Mesenchymal stem cell (in vitro differentiated cells and primary cell): ENCODE measurements at regions not wholly inside any gene's neighbourhood (a gene's known extent, or its start where the extent isn't known, plus 50 kb on each side); places are given as distances from the start of the nearest gene placed in this dataset.

Experiments used
- DNase-seq: peaks from one replicate; pipeline ENCODE4 v3.0.0-alpha.2; 2013
- H2AFZ ChIP-seq: one replicate; pipeline ENCODE4 v1.6.1; 2013; ENCODE audit warnings: low read depth, mild to moderate bottlenecking, control low read depth, inconsistent platforms, low read length, moderate library complexity
- H2AK5ac ChIP-seq: 2 replicates; pipeline ENCODE4 v1.6.1; 2013; ENCODE audit warnings: low read length, moderate library complexity, mild to moderate bottlenecking, inconsistent platforms; ENCODE audit not compliant: severe bottlenecking
- H2BK120ac ChIP-seq: one replicate; pipeline ENCODE4 v1.6.1; 2013; ENCODE audit warnings: low read depth, mild to moderate bottlenecking, inconsistent platforms, low read length, moderate library complexity
- H2BK12ac ChIP-seq, 2 experiments: one replicate each; pipeline ENCODE4 v1.6.1; 2013; ENCODE audit warnings: inconsistent platforms in 2 of 2, low read length in 2 of 2, mild to moderate bottlenecking in 2 of 2, moderate library complexity in 2 of 2, control low read depth in 1 of 2
- H2BK15ac ChIP-seq: one replicate; pipeline ENCODE4 v1.6.1; 2013; ENCODE audit warnings: mild to moderate bottlenecking, low read depth, inconsistent platforms; ENCODE audit not compliant: poor library complexity, severe bottlenecking
- H2BK5ac ChIP-seq: 2 replicates; pipeline ENCODE4 v1.6.1; 2013; ENCODE audit warnings: low read depth, mild to moderate bottlenecking, low read length, control low read depth, inconsistent platforms; ENCODE audit not compliant: poor library complexity, severe bottlenecking
- H3K14ac ChIP-seq, 2 experiments: one replicate each; pipeline ENCODE4 v1.6.1; 2013; ENCODE audit warnings: inconsistent platforms in 2 of 2, low read length in 2 of 2, control low read depth in 1 of 2, mild to moderate bottlenecking in 1 of 2, moderate library complexity in 1 of 2
- H3K18ac ChIP-seq, 2 experiments: one replicate each; pipeline ENCODE4 v1.6.1; 2013; ENCODE audit warnings: inconsistent platforms in 2 of 2, low read length in 2 of 2, control low read depth in 1 of 2, low read depth in 1 of 2, mild to moderate bottlenecking in 1 of 2
- H3K23ac ChIP-seq, 2 experiments: one replicate each; pipeline ENCODE4 v1.6.1; 2013; ENCODE audit warnings: inconsistent platforms in 2 of 2, low read length in 2 of 2, mild to moderate bottlenecking in 2 of 2, moderate library complexity in 2 of 2, control low read depth in 1 of 2
- H3K27ac ChIP-seq: 2 replicates; pipeline ENCODE4 v1.5.1; 2013; ENCODE audit warnings: mild to moderate bottlenecking, moderate library complexity, low read length, control low read depth, inconsistent platforms; ENCODE audit not compliant: poor library complexity, severe bottlenecking
- H3K27me3 ChIP-seq, 2 experiments: 2 replicates each; pipeline versions ENCODE4 v1.6.1 to v1.7.0; 2013; ENCODE audit warnings: low read length in 2 of 2, mild to moderate bottlenecking in 2 of 2, moderate library complexity in 2 of 2, control low read depth in 1 of 2, inconsistent platforms in 1 of 2; ENCODE audit not compliant: control insufficient read depth in 1 of 2, insufficient read depth in 1 of 2
- H3K36me3 ChIP-seq, 2 experiments: 2 replicates each; pipeline versions ENCODE4 v1.6.1 to v1.7.0; 2013; ENCODE audit warnings: low read length in 2 of 2, control low read depth in 1 of 2, inconsistent platforms in 1 of 2, low read depth in 1 of 2, mild to moderate bottlenecking in 1 of 2; ENCODE audit not compliant: insufficient read depth in 2 of 2, control insufficient read depth in 1 of 2
- H3K4ac ChIP-seq, 2 experiments: one replicate each; pipeline ENCODE4 v1.6.1; 2013; ENCODE audit warnings: inconsistent platforms in 2 of 2, low read length in 2 of 2, mild to moderate bottlenecking in 2 of 2, moderate library complexity in 2 of 2, control low read depth in 1 of 2, low read depth in 1 of 2
- H3K4me1 ChIP-seq: 2 replicates; pipeline ENCODE4 v1.6.1; 2013; ENCODE audit warnings: low read depth, low read length, control low read depth; ENCODE audit not compliant: control insufficient read depth, insufficient read depth
- H3K4me2 ChIP-seq: 2 replicates; pipeline ENCODE4 v1.6.1; 2013; ENCODE audit warnings: low read length, mild to moderate bottlenecking, inconsistent platforms; ENCODE audit not compliant: poor library complexity, severe bottlenecking
- H3K4me3 ChIP-seq, 2 experiments: 2 replicates each; pipeline versions ENCODE4 v1.5.1 to v1.7.0; 2013; ENCODE audit warnings: low read length in 2 of 2, mild to moderate bottlenecking in 2 of 2, control low read depth in 1 of 2, low read depth in 1 of 2; ENCODE audit not compliant: insufficient read depth in 1 of 2
- H3K79me1 ChIP-seq: replicated peaks from 2 replicates; pipeline ENCODE4 v1.6.1; 2013; ENCODE audit warnings: mild to moderate bottlenecking, control low read depth, low read length, inconsistent platforms; ENCODE audit not compliant: poor library complexity, severe bottlenecking
- H3K9ac ChIP-seq: 2 replicates; pipeline ENCODE4 v1.7.0; 2013; ENCODE audit warnings: mild to moderate bottlenecking, low read length, moderate library complexity
- H3K9me3 ChIP-seq: 2 replicates; pipeline ENCODE4 v1.7.0; 2013; ENCODE audit warnings: mild to moderate bottlenecking, low read length; ENCODE audit not compliant: control insufficient read depth
- H4K8ac ChIP-seq: one replicate; pipeline ENCODE4 v1.6.1; 2013; ENCODE audit warnings: inconsistent platforms, mild to moderate bottlenecking, low read length, moderate library complexity
- H4K91ac ChIP-seq: one replicate; pipeline ENCODE4 v1.6.1; 2013; ENCODE audit warnings: mild to moderate bottlenecking, low read length, inconsistent platforms
- WGBS: methylation state at CpG from one replicate; pipeline ENCODE4 v1.1.7; 2013; ENCODE audit warnings: mixed read lengths; 5-methylcytosine and 5-hydroxymethylcytosine counted together

GRCh38 chr16:6993544-6993943 lies 339.1 kb upstream of the RBFOX1 start:
- 100% methylated on average over 1 of the region's 4 CpGs for WGBS

DNA sequence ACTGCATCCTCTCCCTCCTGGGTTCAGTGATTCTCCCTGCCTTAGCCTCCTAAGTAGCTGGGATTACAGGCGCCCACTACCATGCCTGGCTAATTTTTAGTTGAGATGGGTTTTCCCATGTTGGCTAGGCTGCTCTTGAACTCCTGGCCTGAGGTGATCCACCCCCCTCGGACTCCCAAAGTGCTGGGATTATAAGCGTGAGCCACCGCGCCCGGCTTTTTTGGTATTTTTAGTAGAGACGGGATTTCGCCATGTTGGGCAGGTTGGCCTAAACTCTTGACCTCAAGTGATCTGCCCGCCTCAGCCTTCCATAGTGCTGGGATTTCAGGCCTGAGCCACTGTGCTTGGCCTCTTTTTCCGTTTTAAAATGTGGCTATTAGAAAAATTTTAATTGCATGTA lies 343.8 kb upstream of the RBFOX1 start:
- H2BK12ac ChIP-seq: no peak overlapping the region
- 86% methylated on average over 9 of the region's 10 CpGs for WGBS
- H2BK120ac ChIP-seq: no peak overlapping the region
- no peak overlapping the region for H4K91ac ChIP-seq
- no peak for DNase-seq
- no peak overlapping the region for H2AFZ ChIP-seq
- H3K79me1 ChIP-seq: no peaks in the 10 kb centered on the region
- no peak overlapping the region for H4K8ac ChIP-seq
- no peak overlapping the region for H2BK15ac ChIP-seq
- H3K27me3 ChIP-seq: no peaks in the 10 kb centered on the region
- peaks cover 16% of the 10 kb centered on the region for H3K9me3 ChIP-seq
- no peak overlapping the region for H3K4me2 ChIP-seq
- no peak overlapping the region for H3K4me3 ChIP-seq
- no peak overlapping the region for H3K27ac ChIP-seq
- H3K23ac ChIP-seq: no peak overlapping the region
- no peak overlapping the region for H2BK5ac ChIP-seq
- no peaks in the 10 kb centered on the region for H3K4me1 ChIP-seq
- no peak overlapping the region for H2AK5ac ChIP-seq
- no peak overlapping the region for H3K14ac ChIP-seq
- H3K18ac ChIP-seq: no peak overlapping the region
- no peaks in the 10 kb centered on the region for H3K36me3 ChIP-seq
- H3K4ac ChIP-seq: no peak overlapping the region
- no peak overlapping the region for H3K9ac ChIP-seq

More at GRCh38 chr16:6993544-6993943, 339.1 kb upstream of the RBFOX1 start:
- Histone ChIP-seq H3K4me2 (no peak overlapping the region), H3K4me1 (no peaks in the 10 kb centered on the region), H3K23ac (no peak overlapping the region), H3K79me1 (no peaks in the 10 kb centered on the region), H3K27me3 (no peaks in the 10 kb centered on the region), H3K9ac (no peak overlapping the region), H3K14ac (no peak overlapping the region), H3K36me3 (no peaks in the 10 kb centered on the region), H3K9me3 (peaks cover 21% of the 10 kb centered on the region), H3K4me3 (no peak overlapping the region), H4K91ac (no peak overlapping the region), H3K18ac (no peak overlapping the region), H2BK5ac (no peak overlapping the region), H2BK15ac (no peak overlapping the region), H3K4ac (no peak overlapping the region), H2AK5ac (no peak overlapping the region), H2BK120ac (no peak overlapping the region), H2AFZ (no peak overlapping the region), H2BK12ac (no peak overlapping the region), H3K27ac (no peak overlapping the region), H4K8ac (no peak overlapping the region)
- no peak for DNase-seq

DNA sequence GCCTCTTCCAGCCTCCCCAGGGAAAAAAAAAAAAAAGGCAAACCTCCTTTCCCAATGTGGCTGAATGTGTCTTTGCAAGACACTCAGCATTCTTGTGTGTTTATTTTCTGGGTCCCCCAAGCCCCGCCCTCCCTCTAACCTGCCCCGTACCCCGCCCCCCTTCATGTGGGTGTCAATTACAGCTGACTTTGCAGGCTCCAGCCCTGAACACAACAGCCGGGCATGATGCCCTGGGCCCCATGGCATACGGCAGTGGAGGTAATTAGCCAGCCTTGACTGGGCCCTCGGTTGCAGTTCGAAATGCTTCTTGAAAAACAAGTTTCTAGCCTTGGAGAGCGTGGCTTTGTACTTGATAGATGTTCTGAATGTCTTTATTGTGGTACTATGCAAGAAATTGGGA lies 354.7 kb upstream of the RBFOX1 start:
- Histone ChIP-seq H3K23ac (no peak overlapping the region), H3K18ac (no peak overlapping the region), H3K9ac (no peak overlapping the region), H3K79me1 (no peaks in the 10 kb centered on the region), H3K14ac (no peak overlapping the region), H2BK15ac (no peak overlapping the region), H2BK12ac (no peak overlapping the region), H3K4me3 (no peak overlapping the region), H2BK5ac (no peak overlapping the region), H3K4ac (no peak overlapping the region), H2AK5ac (no peak overlapping the region), H3K4me2 (no peak overlapping the region), H3K9me3 (no peaks in the 10 kb centered on the region), H3K27ac (no peak overlapping the region), H3K4me1 (no peaks in the 10 kb centered on the region), H4K8ac (no peak overlapping the region), H2BK120ac (no peak overlapping the region), H3K27me3 (no peaks in the 10 kb centered on the region), H3K36me3 (no peaks in the 10 kb centered on the region), H4K91ac (no peak overlapping the region), H2AFZ (no peak overlapping the region)
- no peak for DNase-seq
- 65% methylated on average over 8 of the region's 8 CpGs for WGBS

- no peaks in the 10 kb centered on the region for H3K4me1 ChIP-seq
- no peak overlapping the region for H3K23ac ChIP-seq
- no peak overlapping the region for H3K14ac ChIP-seq
- no peak overlapping the region for H3K4me2 ChIP-seq
- no peak overlapping the region for H3K4me3 ChIP-seq
- no peak overlapping the region for H3K4ac ChIP-seq
- 78% methylated on average over 7 of the region's 7 CpGs for WGBS
- H3K36me3 ChIP-seq: no peaks in the 10 kb centered on the region
- no peak overlapping the region for H3K9ac ChIP-seq
- no peak overlapping the region for H4K91ac ChIP-seq
- no peak overlapping the region for H2BK120ac ChIP-seq
- no peak overlapping the region for H2BK15ac ChIP-seq
- DNase-seq: no peak
- no peaks in the 10 kb centered on the region for H3K79me1 ChIP-seq
- no peak overlapping the region for H2BK5ac ChIP-seq
- H2AFZ ChIP-seq: no peak overlapping the region
- no peak overlapping the region for H4K8ac ChIP-seq
- H3K9me3 ChIP-seq: no peaks in the 10 kb centered on the region
- no peaks in the 10 kb centered on the region for H3K27me3 ChIP-seq
- H2BK12ac ChIP-seq: no peak overlapping the region
- H3K18ac ChIP-seq: no peak overlapping the region
- H3K27ac ChIP-seq: no peak overlapping the region
- no peak overlapping the region for H2AK5ac ChIP-seq
Measured at GRCh38 chr16:6977291-6977690, 355.4 kb upstream of the RBFOX1 start.
